ENCODE measurements at regions not wholly inside any gene's neighbourhood (a gene's known extent, or its start where the extent isn't known, plus 50 kb on each side); places are given as distances from the start of the nearest gene placed in this dataset.

DNA sequence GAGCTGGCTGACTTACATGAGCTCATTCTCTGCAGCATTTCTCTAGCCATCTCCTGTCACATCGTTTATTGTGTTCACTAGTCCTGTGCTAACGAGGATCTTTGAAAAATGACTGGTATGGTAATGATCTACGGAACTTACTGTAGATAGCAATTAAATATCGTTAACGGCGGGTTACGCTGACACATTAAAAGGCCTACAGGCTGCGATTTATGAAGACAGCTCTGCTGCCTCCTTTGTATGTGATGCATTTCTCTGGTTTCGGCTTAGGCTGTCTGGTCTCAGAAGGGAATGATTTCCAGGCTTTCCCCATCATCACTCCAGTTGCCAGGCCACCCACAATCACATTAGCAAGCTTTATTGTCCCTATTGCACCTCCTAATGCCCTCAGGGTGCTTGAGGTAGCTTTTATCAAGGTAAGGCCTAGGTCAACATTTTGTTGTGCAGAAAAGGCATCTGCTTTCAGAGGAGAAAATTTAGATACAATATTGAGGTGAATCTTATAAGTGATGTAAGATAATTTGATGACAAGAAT lies 284.4 kb downstream of the SOX11 start:
- no peak for TF ChIP-seq EZH2 (IDR thresholded peaks at IDR 0.05; ENCODE audit: insufficient read depth, low read length)
- TF ChIP-seq, protein P1, sequence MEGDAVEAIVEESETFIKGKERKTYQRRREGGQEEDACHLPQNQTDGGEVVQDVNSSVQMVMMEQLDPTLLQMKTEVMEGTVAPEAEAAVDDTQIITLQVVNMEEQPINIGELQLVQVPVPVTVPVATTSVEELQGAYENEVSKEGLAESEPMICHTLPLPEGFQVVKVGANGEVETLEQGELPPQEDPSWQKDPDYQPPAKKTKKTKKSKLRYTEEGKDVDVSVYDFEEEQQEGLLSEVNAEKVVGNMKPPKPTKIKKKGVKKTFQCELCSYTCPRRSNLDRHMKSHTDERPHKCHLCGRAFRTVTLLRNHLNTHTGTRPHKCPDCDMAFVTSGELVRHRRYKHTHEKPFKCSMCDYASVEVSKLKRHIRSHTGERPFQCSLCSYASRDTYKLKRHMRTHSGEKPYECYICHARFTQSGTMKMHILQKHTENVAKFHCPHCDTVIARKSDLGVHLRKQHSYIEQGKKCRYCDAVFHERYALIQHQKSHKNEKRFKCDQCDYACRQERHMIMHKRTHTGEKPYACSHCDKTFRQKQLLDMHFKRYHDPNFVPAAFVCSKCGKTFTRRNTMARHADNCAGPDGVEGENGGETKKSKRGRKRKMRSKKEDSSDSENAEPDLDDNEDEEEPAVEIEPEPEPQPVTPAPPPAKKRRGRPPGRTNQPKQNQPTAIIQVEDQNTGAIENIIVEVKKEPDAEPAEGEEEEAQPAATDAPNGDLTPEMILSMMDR (IDR thresholded peaks at IDR 0.05; ENCODE audit: insufficient read depth, low read depth, low read length): no peak
- FAIRE-seq (no peak), DNase-seq (ENCODE audit: low read depth) (no peak)
- H3K4me3 Mint-ChIP-seq (ENCODE audit: unreplicated experiment): no peak overlapping the region
- H4K20me1 ChIP-seq (ENCODE audit: insufficient read depth, low read length): no peaks in the 10 kb centered on the region
- no peak overlapping the region for H3K27ac ChIP-seq (ENCODE audit: low read depth, low read length)
- no peaks in the 10 kb centered on the region for H3K36me3 ChIP-seq (ENCODE audit: insufficient read depth, low read length)
- H3K4me1 ChIP-seq (ENCODE audit: insufficient read depth, low read length): no peaks in the 10 kb centered on the region
- H3K79me2 ChIP-seq (ENCODE audit: insufficient read depth, low read length): no peaks in the 10 kb centered on the region
- H2AFZ ChIP-seq (ENCODE audit: low read depth, low read length): no peak overlapping the region
- no peaks in the 10 kb centered on the region for H3K36me3 Mint-ChIP-seq (ENCODE audit: low read depth, unreplicated experiment)
- H3K4me2 ChIP-seq (ENCODE audit: low read length): no peak overlapping the region
- no peak overlapping the region for H3K27ac Mint-ChIP-seq (ENCODE audit: unreplicated experiment)
- no peak overlapping the region for H3K4me3 ChIP-seq (ENCODE audit: insufficient read depth, low read depth, low read length)
- no peaks in the 10 kb centered on the region for H3K27me3 Mint-ChIP-seq (ENCODE audit: low read depth, unreplicated experiment)
- H3K4me1 Mint-ChIP-seq (ENCODE audit: low read depth, unreplicated experiment): no peaks in the 10 kb centered on the region
- no peaks in the 10 kb centered on the region for H3K27me3 ChIP-seq (ENCODE audit: insufficient read depth, low read length)
- H3K9me3 Mint-ChIP-seq (ENCODE audit: unreplicated experiment): peaks cover 3% of the 10 kb centered on the region
- no peak overlapping the region for H3K9ac ChIP-seq (ENCODE audit: low read length)
- no peaks in the 10 kb centered on the region for H3K9me3 ChIP-seq (ENCODE audit: insufficient read depth, low read depth, low read length)

GRCh38 chr2:5977477-5977876 lies 285.3 kb downstream of the SOX11 start:
- Histone ChIP-seq H2AFZ (ENCODE audit: low read depth, low read length) (no peak overlapping the region), H3K79me2 (ENCODE audit: insufficient read depth, low read length) (no peaks in the 10 kb centered on the region), H3K4me1 (ENCODE audit: insufficient read depth, low read length) (no peaks in the 10 kb centered on the region), H3K4me3 (ENCODE audit: insufficient read depth, low read depth, low read length) (no peak overlapping the region), H3K4me2 (ENCODE audit: low read length) (no peak overlapping the region), H3K9ac (ENCODE audit: low read length) (no peak overlapping the region), H3K9me3 (ENCODE audit: insufficient read depth, low read depth, low read length) (no peaks in the 10 kb centered on the region), H3K36me3 (ENCODE audit: insufficient read depth, low read length) (no peaks in the 10 kb centered on the region), H4K20me1 (ENCODE audit: insufficient read depth, low read length) (no peaks in the 10 kb centered on the region), H3K27ac (ENCODE audit: low read depth, low read length) (no peak overlapping the region), H3K27me3 (ENCODE audit: insufficient read depth, low read length) (no peaks in the 10 kb centered on the region)
- DNase-seq (ENCODE audit: low read depth) (no peak), FAIRE-seq (no peak)
- no peak for TF ChIP-seq EZH2 (IDR thresholded peaks at IDR 0.05; ENCODE audit: insufficient read depth, low read length)
- TF ChIP-seq, protein P1 (IDR thresholded peaks at IDR 0.05; ENCODE audit: insufficient read depth, low read depth, low read length): no peak
- Mint-ChIP-seq H3K9me3 (ENCODE audit: unreplicated experiment) (peaks cover 3% of the 10 kb centered on the region), H3K27ac (ENCODE audit: unreplicated experiment) (no peak overlapping the region), H3K27me3 (ENCODE audit: low read depth, unreplicated experiment) (no peaks in the 10 kb centered on the region), H3K36me3 (ENCODE audit: low read depth, unreplicated experiment) (no peaks in the 10 kb centered on the region), H3K4me3 (ENCODE audit: unreplicated experiment) (no peak overlapping the region), H3K4me1 (ENCODE audit: low read depth, unreplicated experiment) (no peaks in the 10 kb centered on the region)

DNA sequence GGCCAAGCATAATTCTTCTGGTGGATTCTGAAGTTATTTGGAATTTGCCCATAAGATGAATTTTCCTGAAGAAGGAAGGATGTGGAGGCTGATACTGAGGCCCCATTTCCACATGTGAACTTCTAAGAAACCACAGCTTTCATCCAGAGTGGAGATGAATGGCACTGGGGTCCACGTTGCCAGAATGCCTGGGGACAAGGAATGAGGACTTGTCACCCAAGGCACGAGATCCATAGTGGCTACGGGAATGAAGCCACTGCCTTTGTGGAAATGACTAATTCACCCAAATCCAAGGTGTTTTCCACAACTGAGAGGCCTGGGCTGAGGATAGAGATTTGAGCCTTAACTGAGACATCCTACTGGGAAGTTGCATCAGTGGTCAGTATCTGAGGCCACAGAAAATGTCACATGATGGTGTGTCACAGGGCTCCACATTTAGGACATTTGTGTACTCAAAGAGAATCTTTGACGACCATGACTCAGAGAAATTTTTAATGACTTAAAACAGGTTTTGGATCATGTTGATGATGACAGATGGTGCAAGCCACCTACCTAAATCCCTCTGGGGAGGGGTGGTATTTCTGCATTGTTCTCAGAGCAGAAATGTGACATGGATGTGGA lies 286.1 kb downstream of the SOX11 start:
- H4K20me1 ChIP-seq (ENCODE audit: insufficient read depth, low read length): no peaks in the 10 kb centered on the region
- no peaks in the 10 kb centered on the region for H3K36me3 ChIP-seq (ENCODE audit: insufficient read depth, low read length)
- H3K9me3 ChIP-seq (ENCODE audit: insufficient read depth, low read depth, low read length): no peaks in the 10 kb centered on the region
- H3K27me3 ChIP-seq (ENCODE audit: insufficient read depth, low read length): no peaks in the 10 kb centered on the region
- no peak overlapping the region for H3K4me2 ChIP-seq (ENCODE audit: low read length)
- no peak overlapping the region for H3K27ac ChIP-seq (ENCODE audit: low read depth, low read length)
- no peaks in the 10 kb centered on the region for H3K27me3 Mint-ChIP-seq (ENCODE audit: low read depth, unreplicated experiment)
- no peaks in the 10 kb centered on the region for H3K4me1 ChIP-seq (ENCODE audit: insufficient read depth, low read length)
- H3K9me3 Mint-ChIP-seq (ENCODE audit: unreplicated experiment): peaks cover 3% of the 10 kb centered on the region
- no peaks in the 10 kb centered on the region for H3K36me3 Mint-ChIP-seq (ENCODE audit: low read depth, unreplicated experiment)
- no peak overlapping the region for H3K27ac Mint-ChIP-seq (ENCODE audit: unreplicated experiment)
- FAIRE-seq: no peak
- H3K4me3 Mint-ChIP-seq (ENCODE audit: unreplicated experiment): no peak overlapping the region
- no peak overlapping the region for H2AFZ ChIP-seq (ENCODE audit: low read depth, low read length)
- H3K79me2 ChIP-seq (ENCODE audit: insufficient read depth, low read length): no peaks in the 10 kb centered on the region
- H3K9ac ChIP-seq (ENCODE audit: low read length): no peak overlapping the region
- TF ChIP-seq, protein P1 (IDR thresholded peaks at IDR 0.05; ENCODE audit: insufficient read depth, low read depth, low read length): no peak
- TF ChIP-seq EZH2 (IDR thresholded peaks at IDR 0.05; ENCODE audit: insufficient read depth, low read length): no peak
- no peaks in the 10 kb centered on the region for H3K4me1 Mint-ChIP-seq (ENCODE audit: low read depth, unreplicated experiment)
- DNase-seq (ENCODE audit: low read depth): no peak
- H3K4me3 ChIP-seq (ENCODE audit: insufficient read depth, low read depth, low read length): no peak overlapping the region
